HL-60 (cell line): ENCODE measurements at regions not wholly inside any gene's neighbourhood (a gene's known extent, or its start where the extent isn't known, plus 50 kb on each side); places are given as distances from the start of the nearest gene placed in this dataset.

Experiments used
- DNase-seq, 2 experiments: peaks; one replicate each; pipeline ENCODE4 v3.0.0-alpha.2; 2010 to 2020; ENCODE audit warnings: low read depth in 1 of 2, low spot score in 1 of 2
- H3K27ac ChIP-seq: fragments of 250-450 bp; sonication (Bioruptor Pico); replicated peaks from 2 replicates; pipeline ENCODE4 v1.5.1; 2020; ENCODE audit warnings: mild to moderate bottlenecking, moderate library complexity
- H3K27me3 ChIP-seq: fragments of 250-450 bp; sonication (Bioruptor Pico); 2 replicates; pipeline ENCODE4 v1.5.1; 2021; ENCODE audit warnings: mild to moderate bottlenecking, moderate library complexity; ENCODE audit not compliant: insufficient read depth, poor library complexity, severe bottlenecking
- H3K4me3 ChIP-seq: replicated peaks from 2 replicates; pipeline ENCODE4 v1.5.1; 2011; ENCODE audit warnings: mild to moderate bottlenecking, control low read depth, low read length; ENCODE audit not compliant: insufficient read depth
- CTCF ChIP-seq: IDR thresholded peaks from one replicate; pipeline ENCODE4 v1.5.1; 2011; ENCODE audit warnings: low read length, control low read depth, inconsistent platforms; ENCODE audit not compliant: insufficient read depth
- GABPA ChIP-seq: IDR thresholded peaks from 2 replicates; pipeline ENCODE4 v1.6.1; 2012; ENCODE audit warnings: low read depth
- POLR2AphosphoS5 ChIP-seq: IDR thresholded peaks from 2 replicates; pipeline ENCODE4 v1.6.1; 2012; ENCODE audit warnings: low read depth
- REST ChIP-seq: IDR thresholded peaks from 2 replicates; pipeline ENCODE4 v1.6.1; 2012; ENCODE audit warnings: low read depth; ENCODE audit not compliant: insufficient replicate concordance
- SPI1 ChIP-seq: IDR thresholded peaks from 2 replicates; pipeline ENCODE4 v1.6.1; 2012; ENCODE audit warnings: low read depth, mild to moderate bottlenecking, borderline replicate concordance

GRCh38 chr2:51212374-51212773, 180.4 kb upstream of the NRXN1 start:
- Histone ChIP-seq H3K4me3 (no peak overlapping the region), H3K27ac (no peak overlapping the region), H3K27me3 (no peaks in the 10 kb centered on the region)
- TF ChIP-seq GABPA: no peak
- TF ChIP-seq CTCF: no peak
- TF ChIP-seq POLR2AphosphoS5: no peak
- no peak for TF ChIP-seq SPI1
- TF ChIP-seq REST: no peak
- no peak for DNase-seq

- no peaks in the 10 kb centered on the region for H3K27me3 ChIP-seq
- TF ChIP-seq POLR2AphosphoS5 (no peak), REST (no peak), GABPA (no peak), CTCF (no peak), SPI1 (no peak)
- DNase-seq: no peak
- H3K4me3 ChIP-seq: no peak overlapping the region
- no peak overlapping the region for H3K27ac ChIP-seq
These were observed 176.6 kb upstream of the NRXN1 start for GRCh38 chr2:51208521-51208920.

GRCh38 chr2:51201295-51201694, 169.4 kb upstream of the NRXN1 start:
- no peak for DNase-seq
- H3K27ac ChIP-seq: no peak overlapping the region
- TF ChIP-seq REST (no peak), SPI1 (no peak)
- H3K27me3 ChIP-seq: no peaks in the 10 kb centered on the region
- H3K4me3 ChIP-seq: no peak overlapping the region

GRCh38 chr2:51194656-51195055, 162.7 kb upstream of the NRXN1 start:
- H3K27me3 ChIP-seq: no peaks in the 10 kb centered on the region
- no peak overlapping the region for H3K27ac ChIP-seq
- DNase-seq: no peak
- no peak for TF ChIP-seq GABPA
- TF ChIP-seq CTCF: no peak
- no peak for TF ChIP-seq SPI1
- no peak for TF ChIP-seq POLR2AphosphoS5
- TF ChIP-seq REST: no peak
- H3K4me3 ChIP-seq: no peak overlapping the region
